GM11168 (cell line): ENCODE measurements at regions not wholly inside any gene's neighbourhood (a gene's known extent, or its start where the extent isn't known, plus 50 kb on each side); places are given as distances from the start of the nearest gene placed in this dataset.

Experiments
- in situ Hi-C: fragments of 300-500 bp; cut with MboI; formaldehyde crosslinking; loops from one replicate; pipeline ENCODE4 v1.12.0; 2022; ENCODE audit warnings: low sequenced_read_pairs; ENCODE audit not compliant: unreplicated experiment

DNA sequence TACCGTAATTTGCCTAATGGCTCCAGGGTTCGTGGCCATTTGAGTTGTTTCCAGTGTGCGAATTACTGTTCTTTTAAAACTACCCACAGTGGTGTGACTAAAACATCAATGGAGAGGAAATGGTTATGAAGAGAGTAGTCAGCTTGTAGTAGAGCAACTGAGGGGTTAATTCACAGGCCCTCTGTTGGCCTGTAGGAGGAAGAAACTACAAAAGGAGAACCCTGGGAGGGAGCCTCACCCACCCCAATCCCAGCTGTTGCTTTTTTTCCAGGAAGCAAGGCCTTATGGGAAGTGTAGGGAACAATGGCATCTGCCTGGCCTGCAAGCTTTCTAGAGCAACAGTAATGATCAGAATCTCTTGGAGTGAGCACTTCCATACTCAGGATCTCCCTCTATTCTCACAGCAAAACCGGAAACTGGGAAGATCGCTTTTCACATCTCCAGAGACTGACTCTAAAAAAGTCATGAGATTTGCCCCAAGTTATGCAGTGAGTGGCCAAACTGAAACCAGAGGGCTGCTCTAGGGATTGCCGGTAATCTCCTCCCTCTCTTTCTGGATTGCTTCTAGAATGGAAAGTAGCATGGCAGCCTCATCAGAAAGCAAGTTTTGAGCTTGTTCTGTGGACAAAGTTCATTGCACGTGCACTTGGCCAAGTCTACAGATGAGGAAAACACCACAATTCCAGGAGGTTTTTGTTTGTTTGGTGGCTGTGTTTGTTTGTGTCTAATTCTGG, 125.3 kb upstream of the PWP1 start:
- in situ Hi-C loops = no loop called here

DNA sequence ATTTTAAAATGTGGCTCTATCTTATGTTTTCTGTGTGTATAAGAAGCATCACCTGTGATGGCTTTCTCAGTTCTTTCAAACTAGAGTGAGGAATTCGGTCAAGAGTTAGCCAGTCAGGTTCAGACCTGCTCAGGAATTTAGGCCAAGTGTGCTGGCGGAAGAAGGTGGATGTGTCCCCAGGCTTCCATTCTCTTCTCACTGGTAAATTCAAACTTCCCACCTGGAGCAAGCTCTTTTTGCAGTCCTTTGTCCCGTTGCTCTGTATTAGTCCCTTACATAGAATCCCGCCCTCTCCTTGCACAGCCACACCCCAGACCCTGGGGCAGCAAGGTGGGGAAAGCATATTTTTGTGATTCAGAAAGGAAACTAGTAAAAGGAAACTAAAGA, 124.7 kb upstream of the PWP1 start:
- in situ Hi-C loops = no loop called here

DNA sequence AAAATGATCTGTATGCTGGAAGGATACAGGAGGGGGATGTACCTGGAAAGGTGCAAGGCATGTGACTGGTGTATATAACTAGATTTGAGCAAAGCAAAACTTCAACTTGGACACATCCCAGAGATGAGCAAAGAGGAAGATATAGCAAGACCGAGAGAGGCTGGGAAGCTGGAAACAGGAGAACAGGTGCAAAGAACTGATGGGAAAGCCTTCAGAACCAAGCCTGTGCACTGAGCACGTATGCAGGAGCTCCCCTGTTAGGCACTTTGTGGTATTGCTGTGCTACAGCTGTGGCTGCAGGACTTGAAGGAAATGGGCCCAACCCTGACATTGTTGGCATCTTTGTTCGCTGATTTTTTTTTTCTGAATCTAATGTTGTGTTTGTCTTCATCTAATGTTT, 120.7 kb upstream of the PWP1 start:
- in situ Hi-C loops = no loop called here

DNA sequence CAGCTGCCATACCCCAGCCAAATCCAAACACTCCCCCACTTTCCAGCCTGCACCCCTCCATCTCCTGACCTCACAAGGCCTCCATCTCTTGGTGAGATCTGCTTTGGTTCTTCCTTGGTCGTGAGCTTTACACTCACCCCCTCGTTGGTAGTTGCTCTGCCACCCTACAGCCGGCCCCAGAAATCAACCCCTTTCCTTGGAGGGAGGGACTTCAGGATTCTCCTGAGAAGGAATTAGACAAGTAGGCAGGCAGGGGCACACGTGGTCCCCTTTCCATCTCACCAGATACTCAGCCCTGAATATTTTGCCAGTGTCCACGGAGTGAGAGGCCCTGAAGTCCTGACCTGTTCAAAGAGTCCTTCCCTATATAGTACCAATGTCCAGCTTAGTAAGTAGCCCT, 120.0 kb upstream of the PWP1 start:
- in situ Hi-C loops = no loop called here

DNA sequence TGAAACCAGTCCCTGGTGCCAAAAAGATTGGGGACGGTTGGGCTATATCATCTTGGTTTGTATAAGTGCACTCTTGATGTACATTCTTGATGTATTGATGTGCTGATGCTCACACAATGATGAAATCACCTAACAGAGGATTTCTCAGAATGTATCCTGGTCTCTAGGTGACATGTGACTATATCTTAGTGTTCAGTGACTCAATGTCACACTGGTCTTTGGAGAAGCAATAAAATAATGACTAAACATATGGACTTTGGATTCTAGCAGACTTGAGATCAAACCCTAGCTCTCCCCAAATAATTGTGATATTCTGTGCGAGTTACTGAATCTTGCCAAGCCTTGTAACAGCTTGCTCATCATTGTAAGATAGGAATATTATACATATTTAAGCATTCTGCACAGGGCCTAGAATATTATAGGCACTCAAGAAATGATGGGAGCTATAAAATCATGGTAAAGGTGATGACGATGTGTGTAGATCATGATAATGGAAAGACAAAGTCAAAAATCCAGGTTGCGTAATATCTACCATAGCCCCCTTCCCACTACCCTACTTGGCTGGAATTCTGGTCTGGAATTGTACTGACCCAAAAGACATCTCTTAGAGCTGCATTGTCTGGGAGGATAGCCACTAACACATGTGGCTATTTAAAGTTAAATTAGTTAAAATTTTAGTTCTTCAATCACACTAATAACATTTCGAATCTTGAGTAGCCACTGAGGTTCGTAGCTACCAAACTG, 117.6 kb upstream of the PWP1 start:
- in situ Hi-C loops = no loop called here

DNA sequence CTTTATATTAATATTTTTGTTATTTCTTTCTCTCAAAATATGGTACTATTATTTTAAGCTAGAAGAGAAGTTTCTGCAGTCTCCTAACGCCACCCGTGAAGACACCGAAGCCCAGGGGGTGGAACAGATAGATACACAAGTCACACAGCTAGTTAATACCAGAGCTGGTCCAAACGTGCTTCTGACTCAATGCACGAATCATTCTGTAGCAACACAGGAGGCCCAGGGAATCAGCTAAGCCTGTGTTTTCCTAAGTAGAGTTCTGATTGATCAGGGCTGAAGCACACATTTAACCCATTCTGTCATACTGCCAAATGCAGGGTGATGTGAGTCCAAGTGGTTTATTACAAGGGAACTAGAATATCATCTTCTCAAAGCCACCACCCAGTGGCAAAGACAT, 116.9 kb upstream of the PWP1 start:
- in situ Hi-C loops = no loop called here

DNA sequence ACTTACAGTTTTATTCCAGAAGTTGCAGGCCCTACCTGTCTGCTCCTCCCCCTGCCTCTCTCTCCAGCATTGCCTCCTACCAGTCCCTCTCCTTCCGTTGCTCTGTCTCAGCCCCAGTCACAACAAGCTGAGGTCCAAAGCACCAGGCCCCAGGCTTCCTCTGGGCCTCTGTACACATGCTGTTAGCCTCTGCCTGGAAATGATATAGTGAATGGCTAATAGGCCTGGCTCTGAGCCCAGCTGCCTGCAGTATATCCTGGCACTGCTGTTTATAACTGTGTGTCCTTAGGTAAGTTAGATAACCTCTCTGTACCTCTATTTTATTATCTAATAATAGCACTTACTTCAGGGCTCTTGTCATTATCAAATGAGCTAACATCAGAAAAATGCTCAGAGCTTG, 114.9 kb upstream of the PWP1 start:
- in situ Hi-C loops = no loop called here

DNA sequence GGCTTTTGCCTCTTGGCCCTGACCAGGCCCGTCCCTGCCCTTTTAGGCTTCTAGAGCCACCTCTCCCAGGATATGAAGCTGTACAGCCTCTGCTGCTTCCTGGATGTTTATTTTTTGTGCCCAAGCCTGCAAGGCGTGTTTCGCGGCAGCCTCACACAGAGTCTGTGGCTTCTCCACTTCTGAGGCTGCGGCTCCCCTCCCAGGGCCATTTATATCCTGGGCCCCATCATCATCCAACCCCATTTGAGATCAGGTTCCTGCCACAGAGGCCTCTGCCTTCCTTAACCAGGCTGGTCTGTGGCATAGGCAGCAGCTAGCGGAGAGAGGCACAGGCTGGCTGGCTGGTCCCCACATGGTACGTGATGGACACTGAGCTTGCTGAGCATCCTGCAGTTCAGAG, 114.1 kb upstream of the PWP1 start:
- in situ Hi-C loops = no loop called here

DNA sequence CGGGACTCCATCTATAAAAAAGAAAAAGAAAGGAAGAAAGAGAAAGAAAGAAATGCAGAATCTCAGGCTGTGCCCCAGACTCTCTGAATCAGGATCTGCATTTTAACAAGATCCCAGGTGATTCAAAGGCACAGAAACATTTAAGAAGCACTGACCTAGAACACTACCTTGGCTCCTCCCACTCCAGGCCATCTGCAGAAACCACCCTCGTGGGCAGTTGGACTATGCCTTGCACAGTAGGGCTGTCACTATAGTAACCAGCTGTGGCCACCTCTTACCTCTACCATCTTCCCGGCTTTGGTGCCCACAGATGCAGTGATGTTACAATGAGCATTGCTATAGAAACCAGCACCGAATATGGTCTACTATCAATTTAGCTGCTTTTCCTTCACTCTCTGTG, 110.9 kb upstream of the PWP1 start:
- in situ Hi-C loops = no loop called here

DNA sequence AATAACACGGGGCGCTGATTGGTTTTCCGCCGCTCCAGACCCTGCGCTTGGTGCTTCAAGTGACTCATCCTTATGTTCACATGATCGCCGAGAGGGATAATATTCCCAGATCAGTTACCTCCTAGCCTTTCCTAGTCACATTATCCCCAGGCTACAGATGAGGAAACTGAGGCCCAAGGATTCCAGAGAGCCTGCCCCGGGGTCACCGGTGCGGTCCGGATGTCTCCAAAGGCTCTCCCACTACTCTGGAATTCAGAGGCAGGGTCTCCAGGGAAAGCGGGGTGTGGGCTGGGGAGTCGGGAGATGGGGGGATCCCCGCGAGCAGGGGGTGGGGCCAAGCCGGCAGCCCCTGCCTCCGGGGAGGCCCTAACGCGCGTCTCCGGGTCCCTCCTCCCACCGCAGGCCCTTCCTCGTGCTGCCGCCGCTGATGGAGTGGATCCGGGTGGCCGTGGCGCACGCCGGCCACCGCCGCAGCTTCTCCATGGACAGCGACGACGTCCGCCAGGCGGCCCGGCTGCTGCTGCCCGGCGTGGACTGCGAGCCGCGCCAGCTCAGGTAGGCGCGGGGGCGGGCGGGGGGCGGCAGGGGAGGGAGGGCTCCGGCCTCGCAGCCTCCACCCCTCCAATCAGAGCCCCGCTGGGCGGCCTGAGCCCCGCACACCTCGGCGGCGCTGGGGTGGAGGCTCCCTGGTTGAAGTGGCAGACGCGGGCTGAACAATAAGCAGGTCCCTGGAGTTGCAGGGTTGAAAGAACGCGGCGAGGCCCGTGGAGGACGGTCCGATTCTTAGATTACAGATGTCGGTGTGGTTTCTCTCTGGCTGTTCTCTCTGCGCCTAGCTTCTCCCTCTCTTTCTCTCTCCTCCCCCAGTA, 104.6 kb upstream of the PWP1 start:
- in situ Hi-C loops = no loop called here

DNA sequence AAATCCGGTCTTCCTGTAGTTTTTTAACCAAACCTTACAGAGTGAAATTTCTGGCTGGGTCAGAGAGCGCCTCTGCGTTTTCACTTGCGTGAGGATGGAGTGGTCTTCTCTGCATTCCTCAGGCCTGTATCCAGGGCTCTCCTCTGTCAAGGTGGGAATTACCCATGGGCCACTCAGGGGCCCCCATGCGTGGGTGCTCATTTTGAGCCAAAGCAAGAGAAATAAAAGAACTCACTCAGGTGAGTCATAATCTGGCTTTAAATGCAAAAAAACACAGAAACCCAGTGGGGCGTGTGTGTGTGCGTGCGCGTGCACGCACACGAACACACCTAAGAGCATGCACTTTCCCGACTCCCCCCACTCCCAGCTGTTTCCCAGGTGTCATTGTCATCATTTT, 104.0 kb upstream of the PWP1 start:
- in situ Hi-C loops = no loop called here

DNA sequence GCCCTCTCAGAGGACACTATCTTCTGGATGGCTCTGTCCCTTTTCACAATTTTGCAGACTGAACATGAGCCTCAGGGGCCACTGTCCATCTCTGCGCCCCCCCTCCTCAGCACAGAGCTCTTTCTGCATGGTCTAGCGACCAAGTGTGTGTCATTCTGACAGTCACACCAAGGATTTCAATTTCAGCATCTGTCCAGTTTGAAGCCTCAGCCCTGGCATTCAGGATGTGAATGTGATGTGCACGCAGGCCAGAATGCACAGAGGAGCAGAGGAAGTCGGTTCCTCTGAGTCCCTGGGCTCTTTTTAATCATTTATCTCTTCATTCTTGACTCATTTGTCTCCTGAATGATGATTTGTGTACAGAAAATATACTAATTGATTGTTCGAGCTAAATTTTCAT, 102.0 kb upstream of the PWP1 start:
- in situ Hi-C loops = no loop called here

DNA sequence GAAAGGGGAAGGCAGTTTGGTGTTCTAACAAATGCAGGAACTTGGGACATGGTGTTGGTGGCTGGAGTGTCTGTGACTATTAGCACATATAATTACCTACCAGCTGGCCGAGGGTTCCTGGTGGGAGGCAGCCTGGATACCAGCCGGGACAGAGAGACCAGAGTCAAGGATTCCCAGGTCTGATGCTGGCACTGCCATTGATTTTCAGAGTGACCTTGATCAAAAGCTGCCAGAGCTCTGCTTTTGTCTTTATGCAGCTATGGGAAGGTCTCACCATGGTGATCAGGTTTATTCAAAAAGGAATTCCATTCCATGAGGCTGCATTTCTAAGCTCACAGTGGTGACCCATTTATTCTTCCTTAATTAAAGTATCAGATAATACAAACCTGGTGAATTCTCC, 101.0 kb upstream of the PWP1 start:
- in situ Hi-C loops = no loop called here

DNA sequence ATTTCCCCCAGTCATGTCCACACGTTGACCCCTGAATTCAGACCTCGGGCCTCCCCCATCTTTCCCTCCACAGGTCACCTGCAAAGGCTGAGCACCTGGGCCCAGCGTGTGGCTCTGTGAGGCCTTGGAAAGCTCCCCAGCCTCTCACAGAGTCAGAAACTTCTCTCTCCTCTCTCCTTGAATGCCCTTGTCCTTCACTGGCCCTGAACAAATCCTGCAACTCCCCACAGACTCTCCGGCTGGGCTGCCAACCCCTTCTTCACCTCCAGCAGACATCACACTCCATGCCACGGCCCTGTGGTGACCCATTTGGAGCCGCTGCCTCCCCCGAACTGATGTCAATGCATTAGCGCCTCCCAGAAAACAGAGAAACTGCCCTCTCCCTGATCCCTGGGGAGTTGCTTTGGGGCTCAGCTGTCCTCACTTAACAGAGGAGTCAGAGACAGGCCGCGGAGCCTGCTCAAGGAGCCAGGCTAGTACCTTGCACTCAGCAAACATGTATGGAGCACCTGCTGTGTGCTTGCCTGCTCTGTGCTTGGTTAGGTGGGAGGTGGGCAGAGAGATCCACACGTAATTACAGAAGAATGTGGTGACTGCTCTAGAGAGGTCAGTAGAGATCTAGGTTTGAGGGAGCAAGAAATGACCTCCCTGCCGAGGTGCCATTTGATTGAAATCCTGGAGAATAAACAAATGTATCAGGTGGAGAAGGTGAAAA, 99.2 kb upstream of the PWP1 start:
- in situ Hi-C loops = no loop called here

DNA sequence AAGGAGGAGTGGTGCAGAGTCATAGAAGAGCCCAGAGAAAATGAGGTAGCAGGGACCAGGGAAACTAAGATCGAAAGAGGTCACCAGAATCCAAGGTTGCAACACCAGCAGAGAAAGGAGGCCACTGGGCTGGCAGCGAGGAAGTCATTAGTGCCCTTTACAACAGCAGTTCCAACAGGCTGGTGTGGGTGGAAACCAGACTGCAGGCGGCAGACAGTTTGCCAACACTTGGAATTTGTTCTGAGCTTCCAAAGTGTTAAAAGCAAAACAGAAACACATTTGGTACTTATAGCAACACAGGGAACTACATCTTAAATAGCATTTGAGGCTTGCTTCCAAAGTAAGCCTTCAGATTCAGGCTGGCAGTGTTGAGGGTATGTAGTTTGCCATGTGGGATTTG, 95.2 kb upstream of the PWP1 start:
- in situ Hi-C loops = no loop called here

DNA sequence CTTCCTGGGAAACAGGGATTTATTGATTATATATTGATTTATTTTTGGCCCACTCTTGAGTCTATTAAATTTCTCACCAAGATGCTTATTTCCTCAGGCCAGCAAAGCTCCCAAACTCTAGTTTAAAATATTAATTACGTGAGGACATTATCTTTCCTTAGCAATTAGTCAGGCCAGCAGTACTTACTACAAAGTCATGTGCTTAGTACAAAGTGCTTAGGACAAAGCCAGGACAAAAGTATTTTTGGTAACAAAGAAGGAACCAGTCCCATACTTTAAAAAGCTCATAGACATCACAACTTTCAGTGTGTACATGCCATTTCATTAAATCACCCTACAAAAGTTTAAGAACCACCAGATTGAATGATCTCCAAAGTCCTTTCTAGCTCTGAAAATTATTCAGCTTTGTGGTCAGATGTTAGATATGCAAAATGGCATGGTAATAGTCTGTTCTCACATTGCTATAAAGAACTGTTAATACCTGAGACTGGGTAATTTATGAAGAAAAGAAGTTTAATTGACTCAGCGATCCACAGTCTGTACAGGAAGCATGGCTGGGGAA, 94.7 kb upstream of the PWP1 start:
- in situ Hi-C loops = no loop called here

DNA sequence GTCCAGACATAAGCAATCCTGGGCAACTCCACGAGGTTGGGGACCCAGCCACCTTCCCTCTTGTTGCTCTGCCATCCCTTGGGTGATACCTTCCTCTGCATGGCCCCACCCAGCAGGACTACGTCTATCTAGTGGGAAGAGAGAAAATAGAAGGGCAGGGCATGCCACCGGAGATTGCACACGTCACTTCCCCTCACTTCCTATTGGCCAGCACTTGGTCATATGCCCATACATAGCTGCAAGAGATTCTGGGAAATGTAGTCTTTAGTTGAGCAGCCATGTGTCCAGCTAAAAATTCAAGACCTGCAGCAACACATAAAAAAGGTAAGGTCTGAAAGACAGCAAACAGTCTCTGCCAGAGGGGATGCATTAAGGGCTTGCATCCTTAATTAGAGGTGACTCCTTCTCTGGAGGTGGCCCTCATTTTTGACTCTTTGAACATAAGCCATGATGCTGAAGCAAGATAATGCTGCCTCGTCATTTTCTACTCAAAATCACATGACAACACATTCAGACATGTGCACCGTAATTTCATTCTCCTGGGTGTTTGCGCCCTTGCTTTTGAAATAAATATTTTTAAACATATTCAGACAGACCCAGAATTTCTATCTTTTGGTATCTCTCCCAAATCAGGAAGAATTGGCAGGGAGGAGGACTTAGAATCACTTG, 91.8 kb upstream of the PWP1 start:
- in situ Hi-C loops = no loop called here

DNA sequence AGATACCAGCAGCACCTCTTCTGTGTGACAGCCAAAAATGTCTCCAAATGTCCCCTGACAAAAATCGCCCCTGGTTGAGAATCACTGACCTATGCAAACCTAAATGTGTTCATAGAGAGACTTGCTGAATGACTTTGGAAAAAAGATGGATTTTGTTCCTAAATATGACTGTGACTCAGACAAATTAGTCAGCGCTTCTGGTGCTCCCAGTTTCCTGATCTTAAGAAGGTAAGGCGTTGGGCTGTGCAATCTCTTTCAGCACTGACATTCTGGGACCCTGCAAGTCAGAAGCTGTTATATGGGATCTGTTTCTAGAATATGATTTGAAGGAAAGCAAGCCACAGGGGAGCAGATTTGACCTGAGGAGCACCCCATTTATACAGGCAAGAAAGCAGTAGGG, 90.6 kb upstream of the PWP1 start:
- in situ Hi-C loops = no loop called here

DNA sequence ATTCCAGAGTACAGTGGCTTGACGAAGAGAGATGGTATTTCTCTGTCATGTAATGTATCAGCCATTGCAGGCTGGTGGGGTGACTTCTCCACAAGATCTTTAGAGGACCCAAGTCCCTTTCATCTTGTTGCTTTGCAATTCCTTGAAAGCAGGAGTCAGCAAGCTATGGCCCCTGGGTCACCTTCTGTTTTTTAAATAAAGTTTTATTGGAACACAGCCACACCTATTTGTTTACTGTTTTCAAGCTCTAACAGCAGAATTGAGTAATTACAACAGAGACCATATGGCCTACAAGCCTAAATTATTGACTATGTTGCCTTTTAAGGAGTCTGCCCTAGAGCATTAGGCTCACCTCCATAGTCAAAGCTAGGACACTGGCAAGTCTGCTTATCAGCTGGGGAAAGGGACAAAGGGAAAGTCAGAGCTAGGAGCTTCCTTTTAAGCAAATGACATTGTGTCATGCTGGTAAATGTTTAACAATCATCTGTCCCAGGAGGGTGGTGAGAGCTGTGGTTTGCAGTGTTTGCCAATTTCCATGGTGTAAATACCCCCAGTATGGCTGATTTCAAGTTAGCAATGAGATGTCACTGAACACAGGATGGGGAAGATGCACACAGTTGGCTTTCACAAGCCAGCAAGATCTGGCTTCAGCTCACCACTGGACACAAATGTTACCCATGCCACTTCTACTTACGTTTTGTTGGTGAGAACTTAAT, 87.7 kb upstream of the PWP1 start:
- in situ Hi-C loops = no loop called here
